ENCODE measurements at regions not wholly inside any gene's neighbourhood (a gene's known extent, or its start where the extent isn't known, plus 50 kb on each side); places are given as distances from the start of the nearest gene placed in this dataset.

- TF ChIP-seq POLR2AphosphoS5 (IDR thresholded peaks at IDR 0.05; ENCODE audit: insufficient read depth in 1 of 2, low read depth in 1 of 2) (no peak), POLR2A (IDR thresholded peaks at IDR 0.05) (no peak), CTCF (IDR thresholded peaks at IDR 0.05) (no peak)
Observed at GRCh38 chr14:22438742-22439141, 150.3 kb downstream of the DAD1 start.

Measured in vagina (tissue), 2 donors.